Psoas muscle (tissue), 7 donors: ENCODE measurements at regions not wholly inside any gene's neighbourhood (a gene's known extent, or its start where the extent isn't known, plus 50 kb on each side); places are given as distances from the start of the nearest gene placed in this dataset.

Experiments
- ATAC-seq, 4 donors: fragments of 200-7000 bp; cut with Tn5 transposase; one replicate each; pipeline ENCODE4 v1.9.1; 2020; ENCODE audit warnings: moderate library complexity in 3 of 4, mild to moderate bottlenecking in 2 of 4
- DNase-seq, 2 donors: peaks; one replicate each; pipeline ENCODE4 v3.0.0-alpha.2; 2020
- H3K27ac ChIP-seq: fragments of 200-600 bp; one replicate; pipeline ENCODE4 v1.8.0; 2022
- H3K27me3 ChIP-seq, 3 donors: fragments of 200-600 bp in 1 of 3; one replicate each; pipeline versions ENCODE4 v1.6.1 to v1.8.0; 2013 to 2022; ENCODE audit warnings: low read length in 2 of 3, mild to moderate bottlenecking in 2 of 3, moderate library complexity in 1 of 3; ENCODE audit not compliant: insufficient read depth in 3 of 3
- H3K36me3 ChIP-seq, 2 donors: fragments of 200-600 bp in 1 of 2; one replicate each; pipeline versions ENCODE4 v1.6.1 to v1.8.0; 2013 to 2022; ENCODE audit warnings: low read depth in 1 of 2, mild to moderate bottlenecking in 1 of 2, moderate library complexity in 1 of 2; ENCODE audit not compliant: insufficient read depth in 1 of 2
- H3K4me1 ChIP-seq: fragments of 200-600 bp; one replicate; pipeline ENCODE4 v1.8.0; 2022
- H3K4me3 ChIP-seq: fragments of 200-600 bp; one replicate; pipeline ENCODE4 v1.8.0; 2022; ENCODE audit warnings: mild to moderate bottlenecking
- H3K9me3 ChIP-seq: fragments of 200-600 bp; one replicate; pipeline ENCODE4 v1.8.0; 2022
- CTCF ChIP-seq: fragments of 200-600 bp; IDR thresholded peaks from one replicate; pipeline ENCODE4 v1.8.0; 2022; ENCODE audit warnings: antibody characterized with exemption
- WGBS, 3 donors: extraction: QIAGEN DNeasy Blood & Tissue Kit; methylation state at CpG; one replicate each; pipeline versions ENCODE4 v1.1.6 to v1.1.7; 2013; 5-methylcytosine and 5-hydroxymethylcytosine counted together
- intact Hi-C, 2 donors: fragments of 100-400 bp; cut with DNase I; formaldehyde crosslinking; loops; one replicate each; pipeline versions ENCODE4 v1.11.0 to v1.14.2; 2022
- donor health status: healthy with polysubstance abuse.
- donor health status: DM: no; HTN: no; CAD: no; lungs with moderate emphysema.
- donor health status: Bipolar disorder and iron deficiency.
- donor health status: healthy.
- donor health status: DM: yes; HTN: yes; CAD: no.
- donor health status: DM: no; HTN: no; CAD: no.
- donor health status: DM: yes; HTN: yes; CAD: no.

- DNase-seq (no peak), ATAC-seq (no peak)
- WGBS, 3 donors = 59 to 92% (median 86%) methylated on average over 1 of the region's 1 CpG
- Histone ChIP-seq H3K36me3 (no peaks in the 10 kb centered on the region), H3K27me3 (no peaks in the 10 kb centered on the region), H3K4me1 (no peaks in the 10 kb centered on the region), H3K4me3 (no peak overlapping the region), H3K9me3 (no peaks in the 10 kb centered on the region), H3K27ac (no peak overlapping the region)
- TF ChIP-seq CTCF = no peak
- intact Hi-C loops = no loop called here
Measured at GRCh38 chr22:34599567-34599966, 466.4 kb upstream of the ISX start.

GRCh38 chr22:34604312-34604711 is 461.6 kb upstream of the ISX start:
- no peaks in the 10 kb centered on the region for H3K36me3 ChIP-seq
- DNase-seq = no peak
- intact Hi-C loops = no loop called here
- H3K9me3 ChIP-seq = no peaks in the 10 kb centered on the region
- H3K27ac ChIP-seq = no peak overlapping the region
- H3K4me1 ChIP-seq = no peaks in the 10 kb centered on the region
- H3K4me3 ChIP-seq = no peak overlapping the region
- no peak for TF ChIP-seq CTCF
- ATAC-seq = no peak
- peaks cover 0 to 5% (median 0%) of the 10 kb centered on the region in 3 donors for H3K27me3 ChIP-seq
- 41 to 48% (median 43%) methylated on average over 3 of the region's 3 CpGs for WGBS, 3 donors

DNA sequence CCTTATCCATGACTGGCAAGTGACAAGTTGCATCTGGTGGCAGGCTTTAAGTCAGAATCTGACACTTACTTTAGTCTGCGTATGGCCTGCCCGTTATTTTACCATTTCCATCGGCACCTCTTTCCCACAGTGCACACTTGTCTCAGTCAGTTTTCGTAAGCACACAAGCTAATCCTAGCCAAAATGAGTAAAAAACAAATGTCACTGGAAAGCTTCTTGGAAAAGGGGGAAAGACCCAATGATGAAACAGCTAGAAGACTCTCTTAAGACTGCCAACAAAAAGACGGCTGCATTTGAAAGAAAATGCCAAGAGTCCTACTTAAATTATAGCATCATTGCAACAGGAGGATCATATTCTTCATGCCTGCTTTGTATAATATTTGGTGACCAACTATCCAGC is 457.9 kb upstream of the ISX start:
- DNase-seq (no peak), ATAC-seq (no peak)
- Histone ChIP-seq H3K27ac (no peak overlapping the region), H3K4me1 (no peaks in the 10 kb centered on the region), H3K27me3 (peaks cover 0 to 5% (median 0%) of the 10 kb centered on the region in 3 donors), H3K9me3 (no peaks in the 10 kb centered on the region), H3K36me3 (no peaks in the 10 kb centered on the region), H3K4me3 (no peak overlapping the region)
- TF ChIP-seq CTCF = no peak
- intact Hi-C loops = no loop called here
- WGBS, 3 donors = 30 to 49% (median 35%) methylated on average over 5 of the region's 5 CpGs

- Histone ChIP-seq H3K9me3 (no peaks in the 10 kb centered on the region), H3K36me3 (no peaks in the 10 kb centered on the region), H3K4me3 (no peak overlapping the region), H3K27ac (no peak overlapping the region), H3K27me3 (peaks cover 0 to 5% (median 0%) of the 10 kb centered on the region in 3 donors), H3K4me1 (no peaks in the 10 kb centered on the region)
- WGBS, 3 donors = 70 to 73% (median 73%) methylated on average over 1 of the region's 1 CpG
- no peak for ATAC-seq
- no peak for TF ChIP-seq CTCF
- DNase-seq = no peak
- intact Hi-C loops = no loop called here
Measured at GRCh38 chr22:34608540-34609115, 457.3 kb upstream of the ISX start.

GRCh38 chr22:34609646-34610045 is 456.3 kb upstream of the ISX start:
- H3K27me3 ChIP-seq = peaks cover 0 to 5% (median 0%) of the 10 kb centered on the region in 3 donors
- no peaks in the 10 kb centered on the region for H3K4me1 ChIP-seq
- no peaks in the 10 kb centered on the region for H3K36me3 ChIP-seq
- WGBS, 3 donors = 42 to 47% (median 44%) methylated on average over 5 of the region's 5 CpGs
- no peak for DNase-seq
- H3K4me3 ChIP-seq = no peak overlapping the region
- ATAC-seq = no peak
- H3K9me3 ChIP-seq = no peaks in the 10 kb centered on the region
- intact Hi-C loops = no loop called here
- TF ChIP-seq CTCF = no peak
- no peak overlapping the region for H3K27ac ChIP-seq
